Neural cell (in vitro differentiated cells): ENCODE measurements at regions not wholly inside any gene's neighbourhood (a gene's known extent, or its start where the extent isn't known, plus 50 kb on each side); places are given as distances from the start of the nearest gene placed in this dataset.

ENCODE experiments used
- EP300 ChIP-seq: fragments of 450-650 bp; conservative IDR thresholded peaks from 2 replicates; pipeline ENCODE4 v1.6.1; 2014; ENCODE audit warnings: antibody characterized with exemption, mild to moderate bottlenecking, moderate library complexity; ENCODE audit not compliant: poor library complexity, severe bottlenecking
- MXI1 ChIP-seq: fragments of 450-650 bp; conservative IDR thresholded peaks from 2 replicates; pipeline ENCODE4 v1.6.1; 2014; ENCODE audit warnings: antibody characterized with exemption, mild to moderate bottlenecking; ENCODE audit not compliant: poor library complexity, severe bottlenecking
- RAD21 ChIP-seq: fragments of 450-650 bp; conservative IDR thresholded peaks from 2 replicates; pipeline ENCODE4 v1.6.1; 2014; ENCODE audit warnings: antibody characterized with exemption, mild to moderate bottlenecking, moderate library complexity
- SMC3 ChIP-seq: fragments of 450-650 bp; conservative IDR thresholded peaks from 2 replicates; pipeline ENCODE4 v1.6.1; 2014; ENCODE audit warnings: antibody characterized with exemption, mild to moderate bottlenecking, moderate library complexity; ENCODE audit not compliant: poor library complexity
- TAF1 ChIP-seq: IDR thresholded peaks from 2 replicates; pipeline ENCODE4 v1.6.1; 2012; ENCODE audit warnings: low read depth
- TF ChIP-seq, protein P1 (sequence below): fragments of 450-650 bp; IDR thresholded peaks from 2 replicates; pipeline ENCODE4 v1.5.1; 2014; ENCODE audit warnings: antibody characterized with exemption, mild to moderate bottlenecking, moderate library complexity; ENCODE audit not compliant: poor library complexity, severe bottlenecking

DNA sequence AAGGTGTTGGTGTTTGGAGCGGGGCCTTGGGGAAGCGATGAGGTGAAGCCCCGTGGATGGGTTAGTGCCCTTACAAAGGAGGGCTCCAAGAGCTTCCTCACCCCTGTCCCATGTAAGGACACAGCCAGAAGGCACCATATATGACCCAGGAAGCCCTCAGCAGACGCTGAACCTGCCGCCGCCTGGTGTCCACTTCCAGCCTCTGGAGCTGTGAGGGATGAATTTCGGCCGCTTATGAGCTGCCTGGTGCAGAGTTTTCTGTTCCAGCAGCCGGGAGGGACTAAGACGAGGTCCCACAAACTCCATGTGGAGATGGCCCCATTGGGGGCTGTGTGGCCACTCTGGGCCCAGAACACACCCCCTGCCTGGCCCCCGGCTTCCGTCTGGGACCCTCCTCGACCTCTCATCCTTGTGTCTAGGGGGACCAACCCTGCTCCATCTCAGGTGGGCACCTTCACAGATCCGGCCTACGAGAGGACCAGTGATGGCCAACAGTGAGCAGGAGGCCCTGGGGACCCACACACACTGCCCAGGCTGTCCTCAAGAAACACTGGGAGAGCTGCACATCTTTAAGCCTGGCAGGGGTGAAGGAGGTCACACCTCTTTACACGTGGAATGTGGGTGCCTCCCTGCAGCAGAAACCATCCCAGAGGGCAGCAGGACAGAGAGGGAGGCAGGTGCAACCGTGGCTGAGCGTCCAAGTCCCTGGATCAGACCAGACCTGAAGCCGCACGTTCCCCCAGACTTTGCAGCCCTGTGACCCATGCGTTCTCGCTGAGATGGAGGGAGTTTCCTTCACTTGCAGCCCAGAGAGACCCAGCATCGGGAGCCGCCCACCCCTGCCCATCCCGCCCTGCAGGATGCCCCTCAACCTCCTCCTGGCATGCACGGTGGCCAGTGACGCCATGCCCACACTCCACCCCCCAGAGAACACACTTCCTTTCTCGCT is 96.1 kb downstream of the PDGFA start:
- TF ChIP-seq RAD21: no peak
- TF ChIP-seq, protein P1, sequence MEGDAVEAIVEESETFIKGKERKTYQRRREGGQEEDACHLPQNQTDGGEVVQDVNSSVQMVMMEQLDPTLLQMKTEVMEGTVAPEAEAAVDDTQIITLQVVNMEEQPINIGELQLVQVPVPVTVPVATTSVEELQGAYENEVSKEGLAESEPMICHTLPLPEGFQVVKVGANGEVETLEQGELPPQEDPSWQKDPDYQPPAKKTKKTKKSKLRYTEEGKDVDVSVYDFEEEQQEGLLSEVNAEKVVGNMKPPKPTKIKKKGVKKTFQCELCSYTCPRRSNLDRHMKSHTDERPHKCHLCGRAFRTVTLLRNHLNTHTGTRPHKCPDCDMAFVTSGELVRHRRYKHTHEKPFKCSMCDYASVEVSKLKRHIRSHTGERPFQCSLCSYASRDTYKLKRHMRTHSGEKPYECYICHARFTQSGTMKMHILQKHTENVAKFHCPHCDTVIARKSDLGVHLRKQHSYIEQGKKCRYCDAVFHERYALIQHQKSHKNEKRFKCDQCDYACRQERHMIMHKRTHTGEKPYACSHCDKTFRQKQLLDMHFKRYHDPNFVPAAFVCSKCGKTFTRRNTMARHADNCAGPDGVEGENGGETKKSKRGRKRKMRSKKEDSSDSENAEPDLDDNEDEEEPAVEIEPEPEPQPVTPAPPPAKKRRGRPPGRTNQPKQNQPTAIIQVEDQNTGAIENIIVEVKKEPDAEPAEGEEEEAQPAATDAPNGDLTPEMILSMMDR: no peak
- TF ChIP-seq EP300: no peak
- no peak for TF ChIP-seq TAF1
- TF ChIP-seq MXI1: no peak
- no peak for TF ChIP-seq SMC3
